C4-2B (cell line): ENCODE measurements at regions not wholly inside any gene's neighbourhood (a gene's known extent, or its start where the extent isn't known, plus 50 kb on each side); places are given as distances from the start of the nearest gene placed in this dataset.

ENCODE experiments used
- H3K27ac ChIP-seq: fragments of 450-650 bp; 2 replicates; pipeline ENCODE4 v1.5.1; 2017
- ZFX ChIP-seq: fragments of 450-650 bp; IDR thresholded peaks from 2 replicates; pipeline ENCODE4 v1.6.1; 2017
- TF ChIP-seq, protein P1 (sequence below): fragments of 450-650 bp; conservative IDR thresholded peaks from 2 replicates; pipeline ENCODE4 v1.5.1; 2017; ENCODE audit warnings: mild to moderate bottlenecking

DNA sequence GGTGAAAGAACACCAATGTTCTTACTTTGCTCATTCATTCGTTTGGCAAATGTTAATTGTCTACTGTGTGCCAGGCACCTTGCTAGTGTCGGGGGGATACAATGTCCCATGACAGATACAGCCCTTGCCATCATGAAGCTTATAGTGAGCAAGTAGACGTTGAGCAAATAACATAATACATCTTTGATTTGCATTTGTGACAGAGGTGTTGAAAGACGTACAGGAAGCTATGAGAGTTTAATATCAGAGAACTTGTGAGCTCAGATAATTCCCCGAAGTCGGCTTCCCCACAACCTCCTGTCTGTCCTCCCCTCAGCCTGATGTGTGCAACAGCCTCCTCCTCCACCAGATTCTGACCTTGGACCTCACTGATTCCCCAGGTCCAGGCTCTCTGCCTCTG is 138.0 kb upstream of the SDK2 start:
- TF ChIP-seq ZFX: no peak
- no peak overlapping the region for H3K27ac ChIP-seq

DNA sequence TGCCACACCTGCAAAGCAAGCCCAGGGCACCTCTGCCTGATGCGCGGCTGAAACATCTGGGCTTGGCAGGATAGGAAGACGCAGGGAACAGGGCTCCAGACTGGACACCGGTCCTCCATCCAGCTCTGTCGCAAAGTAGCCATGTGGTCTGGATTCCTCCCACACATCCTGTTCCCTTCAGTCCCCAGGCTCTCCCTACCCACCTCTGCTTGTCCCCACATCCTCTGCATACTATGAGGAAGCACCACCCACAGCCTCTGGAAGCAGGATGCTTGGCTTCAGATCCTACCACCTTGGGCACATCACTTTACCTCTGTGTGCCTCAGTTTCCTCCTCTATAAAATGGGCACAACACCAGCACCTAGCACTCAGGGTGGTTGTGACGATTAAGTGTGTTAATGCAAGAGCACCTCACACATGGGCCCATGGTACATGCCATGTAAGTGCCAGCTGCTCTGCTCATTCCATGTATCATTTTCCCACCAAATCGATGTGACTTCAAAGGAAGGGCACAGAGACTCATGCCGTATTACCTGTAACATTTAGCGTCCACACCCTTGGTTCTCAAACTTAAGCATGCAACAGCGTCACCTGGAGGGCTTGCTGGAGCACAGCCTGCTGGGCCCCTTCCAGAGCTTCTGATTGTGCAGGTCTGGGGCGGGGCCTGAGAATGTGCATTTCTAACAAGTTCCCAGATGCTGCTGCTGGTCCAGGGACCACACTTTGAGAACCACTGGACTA is 138.6 kb upstream of the SDK2 start:
- TF ChIP-seq ZFX: no peak
- TF ChIP-seq, protein P1, sequence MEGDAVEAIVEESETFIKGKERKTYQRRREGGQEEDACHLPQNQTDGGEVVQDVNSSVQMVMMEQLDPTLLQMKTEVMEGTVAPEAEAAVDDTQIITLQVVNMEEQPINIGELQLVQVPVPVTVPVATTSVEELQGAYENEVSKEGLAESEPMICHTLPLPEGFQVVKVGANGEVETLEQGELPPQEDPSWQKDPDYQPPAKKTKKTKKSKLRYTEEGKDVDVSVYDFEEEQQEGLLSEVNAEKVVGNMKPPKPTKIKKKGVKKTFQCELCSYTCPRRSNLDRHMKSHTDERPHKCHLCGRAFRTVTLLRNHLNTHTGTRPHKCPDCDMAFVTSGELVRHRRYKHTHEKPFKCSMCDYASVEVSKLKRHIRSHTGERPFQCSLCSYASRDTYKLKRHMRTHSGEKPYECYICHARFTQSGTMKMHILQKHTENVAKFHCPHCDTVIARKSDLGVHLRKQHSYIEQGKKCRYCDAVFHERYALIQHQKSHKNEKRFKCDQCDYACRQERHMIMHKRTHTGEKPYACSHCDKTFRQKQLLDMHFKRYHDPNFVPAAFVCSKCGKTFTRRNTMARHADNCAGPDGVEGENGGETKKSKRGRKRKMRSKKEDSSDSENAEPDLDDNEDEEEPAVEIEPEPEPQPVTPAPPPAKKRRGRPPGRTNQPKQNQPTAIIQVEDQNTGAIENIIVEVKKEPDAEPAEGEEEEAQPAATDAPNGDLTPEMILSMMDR: no peak; the same call in 1 of the 2 replicates
- H3K27ac ChIP-seq: no peak overlapping the region

DNA sequence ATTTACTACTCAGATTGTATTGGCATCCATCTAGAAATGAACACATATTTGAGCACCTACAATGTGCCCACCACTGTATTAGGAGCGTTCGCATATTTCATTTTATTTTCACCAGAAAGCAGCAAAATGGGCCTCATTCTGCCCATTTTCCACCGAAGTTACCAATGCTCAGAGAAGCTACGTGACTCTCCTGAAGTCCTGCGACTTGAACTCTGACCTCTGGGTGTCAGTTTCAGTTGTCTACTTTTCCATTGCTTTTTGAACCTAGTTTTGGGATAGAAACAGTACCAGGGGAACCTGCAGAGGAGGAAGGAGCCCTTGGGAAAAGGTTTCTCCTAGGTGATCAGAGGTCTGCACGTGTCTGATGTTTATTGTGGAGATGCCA is 139.1 kb upstream of the SDK2 start:
- no peak overlapping the region for H3K27ac ChIP-seq
- TF ChIP-seq ZFX: no peak
- TF ChIP-seq, protein P1: no peak; the same call in 1 of the 2 replicates

DNA sequence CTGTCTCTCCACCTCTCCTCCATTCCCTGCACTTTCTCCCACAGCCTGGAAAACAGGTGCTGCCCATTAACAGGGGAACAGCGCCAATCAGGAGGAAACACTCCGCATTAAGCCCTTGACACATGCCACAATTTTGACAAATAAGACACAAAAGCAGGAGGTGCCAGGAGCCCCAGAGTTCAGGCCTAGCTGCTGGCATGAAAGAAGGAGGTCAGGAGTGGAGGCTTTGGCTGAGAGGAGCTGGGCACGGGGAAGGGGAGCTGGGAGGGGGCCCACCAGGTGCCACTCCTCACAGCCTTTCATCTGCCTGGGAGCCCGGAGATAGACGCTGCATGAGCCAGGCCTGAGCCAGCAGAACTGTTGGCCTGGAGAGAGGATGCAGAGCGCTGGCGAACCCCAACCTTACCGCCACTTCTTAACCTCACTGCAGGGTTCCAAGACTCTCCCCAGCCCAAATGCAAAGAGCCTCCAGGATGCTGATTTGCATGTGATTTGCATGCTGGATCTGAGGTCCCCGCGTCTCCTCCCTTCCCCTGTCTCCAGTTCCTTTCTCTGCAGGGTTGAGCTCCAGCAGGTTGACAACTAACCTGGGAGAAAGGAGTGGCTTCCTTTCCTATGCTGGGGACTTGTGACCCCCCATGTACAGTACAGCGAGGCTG is 139.8 kb upstream of the SDK2 start:
- no peak overlapping the region for H3K27ac ChIP-seq
- TF ChIP-seq, protein P1: no peak
- no peak for TF ChIP-seq ZFX

DNA sequence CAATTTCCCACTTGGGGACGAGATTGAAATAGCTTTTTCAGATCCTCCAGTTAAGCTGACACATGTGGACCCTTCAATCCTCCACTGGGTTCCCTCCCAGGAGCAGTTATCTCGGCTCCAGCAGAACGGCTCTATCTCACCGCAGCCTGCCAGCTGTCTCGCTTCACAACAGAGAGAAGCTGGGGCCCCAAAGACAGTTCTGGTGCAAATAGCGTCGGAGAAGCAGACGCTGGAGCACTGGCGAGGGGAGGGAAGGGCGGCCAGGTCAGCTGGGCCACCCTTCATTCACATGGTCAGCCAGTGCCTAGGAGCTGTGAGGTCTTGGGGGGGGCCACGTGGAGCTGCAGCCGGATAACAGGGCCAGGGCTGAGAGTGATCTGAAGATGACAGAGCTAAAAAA is 141.3 kb upstream of the SDK2 start:
- TF ChIP-seq, protein P1: no peak
- no peak for TF ChIP-seq ZFX
- no peak overlapping the region for H3K27ac ChIP-seq

DNA sequence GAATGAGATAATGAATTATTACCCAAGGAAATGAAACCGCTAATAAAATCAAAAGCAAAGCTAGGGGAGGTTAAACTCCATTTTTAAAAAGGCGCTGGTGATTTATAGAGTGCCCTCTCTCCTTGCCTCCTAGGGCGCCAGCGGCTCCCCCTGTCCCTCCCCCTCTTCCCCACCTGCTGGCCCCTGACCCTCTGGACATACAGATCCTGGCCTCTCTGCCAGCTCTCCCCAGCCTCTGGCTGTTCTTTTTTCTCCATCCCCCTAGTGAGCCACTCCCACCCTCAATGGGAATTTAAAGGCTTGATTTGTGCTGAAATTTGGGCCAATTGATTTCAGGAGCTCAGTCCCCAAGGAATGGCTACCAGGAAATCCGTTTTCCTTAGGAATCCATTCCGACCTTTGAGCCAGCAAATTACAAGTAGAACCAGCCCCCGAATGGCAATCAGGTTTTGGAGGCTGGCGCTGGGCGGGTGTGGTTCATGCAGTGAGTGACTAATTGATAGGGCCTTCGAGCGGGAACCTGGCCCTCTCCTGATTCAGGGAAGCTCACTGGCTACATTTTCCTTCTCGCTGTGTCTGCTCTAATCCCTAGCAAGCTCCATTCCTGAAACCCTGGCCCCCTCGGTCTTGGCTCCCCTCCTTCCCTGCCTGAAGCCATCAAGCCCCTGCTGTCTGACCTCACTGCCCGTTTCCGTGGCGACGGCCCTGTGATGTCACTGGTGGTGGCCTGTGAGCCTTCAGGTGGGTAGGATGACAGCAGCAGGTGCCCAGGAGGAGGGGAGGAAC is 141.9 kb upstream of the SDK2 start:
- no peak overlapping the region for H3K27ac ChIP-seq
- TF ChIP-seq, protein P1: no peak
- no peak for TF ChIP-seq ZFX

DNA sequence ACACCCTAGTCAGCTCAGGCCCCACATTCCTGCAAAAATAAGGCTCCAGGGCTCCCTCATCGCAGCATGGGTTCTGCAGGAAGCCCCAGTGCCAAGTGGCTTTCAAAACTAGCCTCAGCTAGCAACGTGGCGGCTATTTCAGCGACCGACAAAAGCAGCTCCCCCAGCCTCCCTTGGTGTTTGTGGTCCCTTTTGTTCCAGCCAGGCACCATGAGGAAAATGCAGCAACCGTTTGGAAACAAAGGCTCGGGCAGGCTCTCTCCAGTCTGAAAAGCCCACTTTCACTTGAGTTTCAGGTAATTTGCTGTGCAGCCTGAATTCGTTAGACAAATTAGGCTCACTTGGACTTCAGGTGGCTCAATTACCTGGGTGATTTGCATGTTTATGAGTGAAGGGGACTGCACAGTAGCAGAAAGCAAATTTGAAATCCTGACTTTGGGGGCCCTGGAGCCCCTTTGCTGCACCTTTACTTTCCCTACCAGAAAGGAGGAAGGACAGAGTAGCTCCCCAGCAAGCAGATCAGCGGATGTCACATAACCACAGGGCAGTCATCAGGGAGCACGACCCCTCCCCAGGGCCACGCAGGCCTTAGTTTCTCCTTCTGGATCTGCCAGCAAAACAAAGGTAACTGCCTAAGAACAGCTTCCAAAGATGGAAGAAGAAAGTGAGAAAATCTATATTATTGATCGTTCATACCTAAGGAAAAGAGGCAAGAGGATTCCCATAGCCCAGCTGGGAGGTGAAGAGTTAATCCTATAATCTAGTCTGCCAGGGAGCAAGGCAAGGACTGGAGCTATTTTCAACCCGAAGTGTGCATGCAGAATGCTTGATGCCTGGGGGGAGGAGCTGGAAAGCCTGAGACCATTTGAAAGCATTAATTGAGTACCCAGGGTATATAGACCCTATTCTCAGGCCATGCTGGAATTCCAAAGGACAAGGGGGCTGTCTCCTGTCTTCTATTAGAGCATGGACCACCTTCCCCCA is 143.1 kb upstream of the SDK2 start:
- H3K27ac ChIP-seq: no peak overlapping the region
- TF ChIP-seq ZFX: no peak
- TF ChIP-seq, protein P1: no peak
